ENCODE measurements at regions not wholly inside any gene's neighbourhood (a gene's known extent, or its start where the extent isn't known, plus 50 kb on each side); places are given as distances from the start of the nearest gene placed in this dataset.
"Not testable (repeated sequence)": the region's sequence is repeated elsewhere in the genome, so short reads cannot be mapped to it uniquely, and the experiment has no call there.

- no peak overlapping the region for H3K4me3 ChIP-seq (ENCODE audit: low read depth, low read length)
- no peak for DNase-seq (ENCODE audit: low read depth)
- FAIRE-seq: no peak
Measured at GRCh38 chr6:170221052-170221752, 69.7 kb downstream of the DLL1 start.

GRCh38 chr6:170213637-170214018 lies 77.2 kb downstream of the DLL1 start:
- DNase-seq (ENCODE audit: low read depth); H3K36me3 ChIP-seq (ENCODE audit: control insufficient read depth, insufficient read depth, low read length); H3K27me3 ChIP-seq (ENCODE audit: control insufficient read depth, insufficient read depth, low read length); FAIRE-seq; H3K4me3 ChIP-seq (ENCODE audit: low read depth, low read length): not testable (repeated sequence)

More at GRCh38 chr6:170221052-170221752, 69.7 kb downstream of the DLL1 start:
- Histone ChIP-seq H3K36me3 (ENCODE audit: control insufficient read depth, insufficient read depth, low read length) (no peaks in the 10 kb centered on the region), H3K27me3 (ENCODE audit: control insufficient read depth, insufficient read depth, low read length) (no peaks in the 10 kb centered on the region)
- no peak for TF ChIP-seq CTCF (IDR thresholded peaks at IDR 0.05; ENCODE audit: insufficient read depth, low read length, severe bottlenecking)

GRCh38 chr6:170212956-170213636 lies 77.8 kb downstream of the DLL1 start:
- no peak for TF ChIP-seq CTCF (IDR thresholded peaks at IDR 0.05; ENCODE audit: insufficient read depth, low read length, severe bottlenecking)
- H3K4me3 ChIP-seq (ENCODE audit: low read depth, low read length): no peak overlapping the region
- H3K27me3 ChIP-seq (ENCODE audit: control insufficient read depth, insufficient read depth, low read length): peaks cover 5% of the 10 kb centered on the region
- DNase-seq (ENCODE audit: low read depth) (no peak), FAIRE-seq (no peak)
- no peaks in the 10 kb centered on the region for H3K36me3 ChIP-seq (ENCODE audit: control insufficient read depth, insufficient read depth, low read length)

DNA sequence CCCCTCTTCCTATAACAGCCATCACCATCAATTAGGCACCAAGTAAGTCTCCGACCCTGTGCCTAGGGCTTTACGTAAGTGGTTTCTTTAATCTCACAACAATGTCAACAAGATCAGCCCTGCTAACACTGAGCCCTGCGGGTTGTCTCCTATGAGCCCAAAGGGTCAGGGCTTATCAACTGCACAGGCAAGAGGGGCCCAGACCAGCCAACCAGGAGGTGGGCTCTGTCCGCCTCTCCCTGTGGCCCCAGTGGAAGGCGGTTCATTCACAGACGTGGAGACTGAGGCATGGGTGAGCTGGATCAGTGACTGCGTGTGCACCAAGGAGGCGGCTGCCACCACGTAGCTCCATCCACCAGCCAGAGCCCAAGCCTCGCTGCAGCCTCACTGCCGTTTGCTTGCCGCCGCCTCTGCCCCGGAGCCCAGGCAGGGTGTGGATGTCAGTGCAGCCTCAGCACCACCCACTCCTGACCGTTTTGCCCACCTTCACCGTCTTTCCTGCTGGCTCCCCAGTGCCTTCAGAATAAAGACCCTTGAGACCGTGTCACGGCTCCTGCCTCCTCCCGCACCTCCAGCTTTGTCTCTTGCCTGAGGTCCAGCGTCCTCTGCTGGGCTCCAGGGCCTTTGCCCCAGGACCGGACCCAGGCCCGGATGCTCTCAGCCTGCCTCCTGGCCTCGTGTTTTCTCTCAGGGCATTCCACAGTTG lies 78.7 kb downstream of the DLL1 start:
- no peak overlapping the region for H3K4me3 ChIP-seq (ENCODE audit: low read depth, low read length)
- no peak for TF ChIP-seq CTCF (IDR thresholded peaks at IDR 0.05; ENCODE audit: insufficient read depth, low read length, severe bottlenecking)
- H3K36me3 ChIP-seq (ENCODE audit: control insufficient read depth, insufficient read depth, low read length): no peaks in the 10 kb centered on the region
- H3K27me3 ChIP-seq (ENCODE audit: control insufficient read depth, insufficient read depth, low read length): peaks cover 5% of the 10 kb centered on the region
- FAIRE-seq: no peak
- no peak for DNase-seq (ENCODE audit: low read depth)

DNA sequence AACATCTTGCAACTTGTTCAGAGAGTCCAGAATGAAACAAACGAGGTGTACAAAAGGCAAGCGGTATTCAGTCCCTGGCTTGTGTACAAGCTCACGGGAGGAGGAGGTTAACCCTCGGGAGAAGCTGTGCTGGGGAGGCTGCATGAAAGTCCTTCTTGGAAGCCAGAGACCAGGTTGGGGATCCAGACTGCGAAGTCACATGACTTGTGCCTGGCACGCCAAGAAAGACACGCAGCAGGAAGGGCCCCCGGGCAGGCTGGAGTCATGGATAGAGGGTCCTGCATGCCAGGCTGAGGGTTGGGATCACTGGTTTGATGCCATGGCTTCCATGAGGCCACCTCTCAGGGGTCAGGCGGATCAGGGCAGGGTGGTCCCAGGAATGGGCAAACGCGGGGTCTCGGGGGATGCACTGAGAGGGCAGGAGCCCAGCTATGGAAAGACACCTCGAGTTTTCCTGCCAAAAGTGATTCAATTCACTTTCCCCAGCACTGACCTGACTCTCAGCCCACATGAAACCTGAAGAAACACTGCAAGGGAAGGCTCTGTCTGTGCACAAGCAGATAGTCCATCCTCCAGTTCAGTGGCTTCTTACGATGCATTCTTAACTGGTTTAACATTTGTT lies 79.4 kb downstream of the DLL1 start:
- H3K36me3 ChIP-seq (ENCODE audit: control insufficient read depth, insufficient read depth, low read length): no peaks in the 10 kb centered on the region
- TF ChIP-seq CTCF (IDR thresholded peaks at IDR 0.05; ENCODE audit: insufficient read depth, low read length, severe bottlenecking): no peak
- H3K27me3 ChIP-seq (ENCODE audit: control insufficient read depth, insufficient read depth, low read length): peaks cover 5% of the 10 kb centered on the region
- no peak overlapping the region for H3K4me3 ChIP-seq (ENCODE audit: low read depth, low read length)
- FAIRE-seq (no peak), DNase-seq (ENCODE audit: low read depth) (no peak)
